Mesendoderm (in vitro differentiated cells): ENCODE measurements at regions not wholly inside any gene's neighbourhood (a gene's known extent, or its start where the extent isn't known, plus 50 kb on each side); places are given as distances from the start of the nearest gene placed in this dataset.
A peak's percentile ranks its signal among the peaks of the same experiment; 100 is the strongest.

ENCODE experiments used
- DNase-seq: peaks from one replicate; pipeline ENCODE4 v3.0.0; 2013
- H2AK5ac ChIP-seq: 2 replicates; pipeline ENCODE4 v1.6.1; 2013; ENCODE audit warnings: low read length, inconsistent platforms
- H2BK120ac ChIP-seq: 2 replicates; pipeline ENCODE4 v1.6.1; 2013; ENCODE audit warnings: low read depth, mild to moderate bottlenecking, low read length, moderate library complexity, mixed read lengths
- H2BK15ac ChIP-seq: replicated peaks from 2 replicates; pipeline ENCODE4 v1.6.1; 2013; ENCODE audit warnings: low read depth, mild to moderate bottlenecking, moderate library complexity
- H2BK5ac ChIP-seq: 2 replicates; pipeline ENCODE4 v1.6.1; 2013; ENCODE audit warnings: low read length, inconsistent platforms
- H3K18ac ChIP-seq: 2 replicates; pipeline ENCODE4 v1.6.1; 2013; ENCODE audit warnings: mild to moderate bottlenecking, low read length, mixed read lengths
- H3K23ac ChIP-seq: one replicate; pipeline ENCODE4 v1.6.1; 2013; ENCODE audit warnings: low read length
- H3K27ac ChIP-seq: 2 replicates; pipeline ENCODE4 v1.5.1; 2013; ENCODE audit warnings: low read depth, mild to moderate bottlenecking, inconsistent platforms, low read length, moderate library complexity
- H3K27me3 ChIP-seq: 2 replicates; pipeline ENCODE4 v1.6.1; 2013; ENCODE audit warnings: low read length, control low read depth, mild to moderate bottlenecking, inconsistent platforms; ENCODE audit not compliant: insufficient read depth, poor library complexity
- H3K36me3 ChIP-seq: 2 replicates; pipeline ENCODE4 v1.6.1; 2013; ENCODE audit warnings: low read length, inconsistent platforms; ENCODE audit not compliant: control insufficient read depth, insufficient read depth
- H3K4ac ChIP-seq: one replicate; pipeline ENCODE4 v1.6.1; 2013; ENCODE audit warnings: low read depth, mild to moderate bottlenecking, low read length, moderate library complexity
- H3K4me1 ChIP-seq: 2 replicates; pipeline ENCODE4 v1.6.1; 2013; ENCODE audit warnings: low read depth, low read length, inconsistent platforms; ENCODE audit not compliant: control insufficient read depth
- H3K4me2 ChIP-seq: 2 replicates; pipeline ENCODE4 v1.6.1; 2013; ENCODE audit warnings: low read length
- H3K4me3 ChIP-seq: 2 replicates; pipeline ENCODE4 v1.5.1; 2013; ENCODE audit warnings: mild to moderate bottlenecking, low read length
- H3K56ac ChIP-seq: one replicate; pipeline ENCODE4 v1.6.1; 2013; ENCODE audit warnings: low read length
- H3K79me1 ChIP-seq: 2 replicates; pipeline ENCODE4 v1.6.1; 2013; ENCODE audit warnings: low read length, inconsistent platforms
- H3K79me2 ChIP-seq: 2 replicates; pipeline ENCODE4 v1.6.1; 2013; ENCODE audit warnings: mild to moderate bottlenecking, low read length; ENCODE audit not compliant: control insufficient read depth, insufficient read depth
- H3K9ac ChIP-seq: 2 replicates; pipeline ENCODE4 v1.6.1; 2013; ENCODE audit warnings: low read length, inconsistent platforms
- H4K5ac ChIP-seq: one replicate; pipeline ENCODE4 v1.6.1; 2013; ENCODE audit warnings: low read length
- H4K8ac ChIP-seq: one replicate; pipeline ENCODE4 v1.6.1; 2013; ENCODE audit warnings: low read depth, mild to moderate bottlenecking, control low read depth, low read length, moderate library complexity
- WGBS: extraction: QIAGEN DNeasy Blood & Tissue Kit; methylation state at CpG from one replicate; pipeline ENCODE4 v1.1.7; 2013; ENCODE audit warnings: low lambda C conversion rate, missing lambda C conversion rate; ENCODE audit not compliant: insufficient coverage; ENCODE audit errors: extremely low coverage; 5-methylcytosine and 5-hydroxymethylcytosine counted together

DNA sequence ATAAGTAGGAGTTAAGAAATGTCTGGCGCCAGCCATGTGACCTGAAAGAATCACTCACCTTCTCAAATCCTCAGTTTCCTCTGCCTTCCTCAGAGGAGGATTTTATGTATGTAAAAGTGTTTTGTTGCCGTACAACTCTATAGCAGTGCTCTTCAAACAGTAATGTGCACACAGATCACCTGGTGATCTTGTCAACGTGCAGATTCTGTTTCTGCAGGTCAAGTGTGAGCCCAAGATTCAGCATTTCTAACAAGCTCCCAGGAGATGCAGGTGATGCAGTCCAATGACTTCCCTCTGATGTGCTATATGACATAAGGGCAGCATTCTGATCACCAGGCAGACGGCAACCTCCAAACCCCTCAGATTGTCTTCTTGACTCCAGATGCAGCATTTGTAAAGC is 83.7 kb downstream of the CDC7 start:
- H3K9ac ChIP-seq = no peak overlapping the region
- no peaks in the 10 kb centered on the region for H3K79me2 ChIP-seq
- no peak overlapping the region for H3K27ac ChIP-seq
- H3K4me2 ChIP-seq = no peak overlapping the region
- H4K8ac ChIP-seq = no peak overlapping the region
- no peaks in the 10 kb centered on the region for H3K36me3 ChIP-seq
- no peak overlapping the region for H2BK5ac ChIP-seq
- H3K4me3 ChIP-seq = no peak overlapping the region
- H3K79me1 ChIP-seq = no peaks in the 10 kb centered on the region
- no peaks in the 10 kb centered on the region for H3K4me1 ChIP-seq
- WGBS = no CpG with 5 or more reads among the region's 4 CpGs
- H2BK15ac ChIP-seq = no peak overlapping the region
- H2AK5ac ChIP-seq = no peak overlapping the region
- no peaks in the 10 kb centered on the region for H3K27me3 ChIP-seq
- H4K5ac ChIP-seq = no peak overlapping the region
- H2BK120ac ChIP-seq = no peak overlapping the region
- H3K4ac ChIP-seq = no peak overlapping the region
- DNase-seq = no peak
- no peak overlapping the region for H3K18ac ChIP-seq
- no peak overlapping the region for H3K23ac ChIP-seq
- no peak overlapping the region for H3K56ac ChIP-seq

DNA sequence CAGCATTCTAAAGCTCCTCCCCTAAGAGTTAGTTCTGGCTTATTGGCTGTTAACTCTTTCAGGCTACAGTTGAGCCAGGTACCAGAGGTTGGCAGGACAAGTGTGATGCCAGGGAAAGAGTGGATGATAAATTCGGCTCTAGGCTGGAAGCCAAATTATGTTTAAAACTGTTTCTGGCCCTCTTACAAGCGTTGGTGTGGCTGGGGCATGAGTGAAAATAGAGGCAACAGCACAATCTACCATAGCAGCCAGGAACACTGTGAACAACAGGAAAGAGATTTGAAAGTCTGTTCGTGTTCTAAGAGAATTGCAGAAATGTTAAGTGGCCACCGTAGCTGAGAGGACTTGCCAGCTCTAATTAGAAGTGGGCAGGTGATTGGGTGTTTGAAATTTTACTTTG is 84.2 kb downstream of the CDC7 start:
- H3K79me2 ChIP-seq = no peaks in the 10 kb centered on the region
- H3K4me3 ChIP-seq = no peak overlapping the region
- DNase-seq = no peak
- H3K79me1 ChIP-seq = no peaks in the 10 kb centered on the region
- H2AK5ac ChIP-seq = no peak overlapping the region
- no peak overlapping the region for H3K9ac ChIP-seq
- H3K4ac ChIP-seq = no peak overlapping the region
- WGBS = no CpG with 5 or more reads among the region's 4 CpGs
- H3K27ac ChIP-seq = no peak overlapping the region
- H3K4me2 ChIP-seq = no peak overlapping the region
- H2BK120ac ChIP-seq = no peak overlapping the region
- no peak overlapping the region for H4K8ac ChIP-seq
- no peak overlapping the region for H2BK5ac ChIP-seq
- H2BK15ac ChIP-seq = no peak overlapping the region
- H3K36me3 ChIP-seq = no peaks in the 10 kb centered on the region
- H3K23ac ChIP-seq = no peak overlapping the region
- H3K56ac ChIP-seq = no peak overlapping the region
- no peak overlapping the region for H3K18ac ChIP-seq
- no peaks in the 10 kb centered on the region for H3K27me3 ChIP-seq
- no peak overlapping the region for H4K5ac ChIP-seq
- H3K4me1 ChIP-seq = no peaks in the 10 kb centered on the region

DNA sequence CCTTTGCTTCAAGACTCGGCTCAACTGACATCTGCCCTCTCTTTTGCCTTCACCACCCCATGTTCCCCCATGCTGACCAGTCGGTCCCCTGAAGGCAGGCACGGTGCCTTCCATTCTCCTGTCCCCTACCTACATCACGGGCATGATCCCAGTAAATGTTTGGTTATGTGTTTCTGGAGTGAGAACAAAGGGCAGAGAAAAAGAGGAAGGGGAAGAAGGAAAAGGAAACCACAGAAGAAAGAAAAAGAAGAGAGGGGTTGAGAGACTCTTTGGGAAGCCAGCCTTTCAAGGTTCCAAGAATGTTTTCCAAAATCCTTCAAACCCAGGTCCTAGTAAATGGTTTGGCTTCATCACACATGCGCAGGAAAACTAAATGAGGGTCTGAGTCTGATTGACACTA is 84.9 kb downstream of the CDC7 start:
- H2BK120ac ChIP-seq = no peak overlapping the region
- no peak overlapping the region for H3K18ac ChIP-seq
- H3K4me1 ChIP-seq = no peaks in the 10 kb centered on the region
- no peak overlapping the region for H3K4me2 ChIP-seq
- no peak for DNase-seq
- no CpG with 5 or more reads among the region's 5 CpGs for WGBS
- H4K5ac ChIP-seq = no peak overlapping the region
- H3K27me3 ChIP-seq = no peaks in the 10 kb centered on the region
- H3K79me1 ChIP-seq = no peaks in the 10 kb centered on the region
- no peak overlapping the region for H4K8ac ChIP-seq
- no peak overlapping the region for H2BK5ac ChIP-seq
- no peak overlapping the region for H3K56ac ChIP-seq
- no peaks in the 10 kb centered on the region for H3K79me2 ChIP-seq
- H3K23ac ChIP-seq = no peak overlapping the region
- H3K4ac ChIP-seq = no peak overlapping the region
- no peak overlapping the region for H3K4me3 ChIP-seq
- H3K36me3 ChIP-seq = no peaks in the 10 kb centered on the region
- H3K9ac ChIP-seq = no peak overlapping the region
- H2BK15ac ChIP-seq = no peak overlapping the region
- no peak overlapping the region for H2AK5ac ChIP-seq
- H3K27ac ChIP-seq = no peak overlapping the region

DNA sequence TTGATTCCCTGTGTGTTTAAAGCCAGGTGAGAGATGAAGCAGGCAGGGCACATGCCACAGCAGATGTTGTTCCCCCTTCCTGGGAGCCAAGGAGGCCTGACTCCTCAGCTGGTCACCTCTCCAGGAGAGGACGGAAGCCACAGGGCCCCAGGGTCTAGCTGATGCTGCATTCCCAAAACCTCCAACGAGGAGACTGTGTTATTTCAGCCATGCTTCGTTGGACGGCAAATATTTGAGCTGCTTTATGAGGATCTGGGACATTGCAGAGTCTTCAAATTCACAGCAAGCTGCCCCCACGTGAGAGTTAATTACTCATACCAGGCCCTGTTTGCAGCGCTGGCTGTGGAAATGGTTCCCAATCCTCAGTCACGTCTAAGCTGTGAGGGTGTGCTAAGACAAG is 85.3 kb downstream of the CDC7 start:
- Histone ChIP-seq H3K4me2 (no peak overlapping the region), H2BK5ac (no peak overlapping the region), H3K79me1 (no peaks in the 10 kb centered on the region), H3K9ac (no peak overlapping the region), H3K4me3 (no peak overlapping the region), H3K56ac (no peak overlapping the region), H3K4me1 (no peaks in the 10 kb centered on the region), H3K27ac (no peak overlapping the region), H2BK120ac (no peak overlapping the region), H4K5ac (no peak overlapping the region), H2AK5ac (no peak overlapping the region), H3K4ac (no peak overlapping the region), H2BK15ac (no peak overlapping the region), H4K8ac (no peak overlapping the region), H3K23ac (no peak overlapping the region), H3K18ac (no peak overlapping the region), H3K27me3 (no peaks in the 10 kb centered on the region), H3K79me2 (no peaks in the 10 kb centered on the region), H3K36me3 (no peaks in the 10 kb centered on the region)
- no peak for DNase-seq
- no CpG with 5 or more reads among the region's 7 CpGs for WGBS

DNA sequence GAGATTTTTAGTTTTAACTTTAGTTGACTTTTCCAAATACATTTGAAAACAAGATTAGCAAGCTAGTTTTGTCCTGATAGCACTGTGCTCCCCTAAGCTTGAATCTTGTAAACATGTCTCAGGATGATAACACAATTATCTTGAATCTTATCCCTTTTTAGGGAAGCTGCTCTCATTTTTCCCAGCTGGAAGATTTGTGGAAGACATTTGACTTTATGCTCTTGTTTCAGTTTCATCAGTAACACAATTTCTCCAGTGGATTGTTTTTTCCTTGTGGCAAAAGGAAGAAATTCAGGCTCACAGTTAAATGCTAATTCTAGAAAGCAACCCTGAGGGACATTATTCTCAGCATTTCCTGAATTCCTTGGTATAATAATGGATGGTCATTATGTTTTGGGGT is 88.8 kb downstream of the CDC7 start:
- Histone ChIP-seq H3K4ac (no peak overlapping the region), H2AK5ac (no peak overlapping the region), H3K18ac (no peak overlapping the region), H3K27ac (no peak overlapping the region), H2BK5ac (no peak overlapping the region), H3K4me1 (no peaks in the 10 kb centered on the region), H3K4me2 (no peak overlapping the region), H4K8ac (no peak overlapping the region), H3K56ac (no peak overlapping the region), H3K23ac (no peak overlapping the region), H3K9ac (no peak overlapping the region), H2BK15ac (no peak overlapping the region), H2BK120ac (no peak overlapping the region), H3K36me3 (no peaks in the 10 kb centered on the region), H3K4me3 (no peak overlapping the region), H3K79me1 (no peaks in the 10 kb centered on the region), H3K79me2 (no peaks in the 10 kb centered on the region), H4K5ac (no peak overlapping the region), H3K27me3 (no peaks in the 10 kb centered on the region)
- DNase-seq = no peak

DNA sequence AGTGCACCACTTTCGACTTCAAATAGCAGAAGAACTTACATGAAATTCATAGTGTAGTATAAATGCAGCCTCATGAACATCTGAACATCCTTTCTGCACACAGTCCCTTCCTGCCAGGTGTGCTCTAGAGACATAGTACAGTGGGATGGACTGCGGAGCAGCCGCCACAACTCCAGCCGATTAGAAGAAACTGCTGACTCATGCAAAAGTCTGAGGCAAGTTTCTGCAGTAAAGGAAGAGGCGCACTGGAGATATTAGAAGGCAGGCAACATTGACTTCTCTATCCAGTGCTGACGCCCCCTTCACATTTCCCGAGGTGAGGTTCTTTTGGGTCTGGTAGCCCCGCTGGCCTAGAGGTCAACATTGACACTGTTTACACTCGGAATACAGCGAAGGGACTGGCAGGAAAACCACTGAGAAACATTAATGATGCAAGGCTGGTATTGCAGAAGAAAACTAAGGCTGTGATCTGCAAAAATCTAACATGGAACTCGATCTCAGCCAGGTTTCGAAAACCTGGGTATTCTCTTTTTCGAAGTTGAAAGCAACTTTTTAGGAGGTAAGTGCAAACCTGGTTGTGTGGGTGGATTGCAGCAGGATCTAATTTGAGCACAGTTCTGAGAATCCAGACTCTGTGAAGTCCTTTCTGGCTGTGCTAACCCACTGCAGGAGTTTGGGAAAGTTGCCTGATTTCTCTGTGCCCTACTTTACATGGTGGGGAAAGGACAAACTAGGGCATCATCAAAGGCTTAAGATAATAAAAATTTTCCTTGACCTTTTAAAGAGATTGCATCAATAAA is 90.7 kb downstream of the CDC7 start:
- WGBS = no CpG with 5 or more reads among the region's 13 CpGs
- Histone ChIP-seq H3K23ac (no peak overlapping the region), H3K27me3 (no peaks in the 10 kb centered on the region), H3K79me1 (no peaks in the 10 kb centered on the region), H2BK120ac (no peak overlapping the region), H3K4me3 (no peak overlapping the region), H3K18ac (peak overlapping the region; percentile 45), H2BK15ac (no peak overlapping the region), H3K27ac (no peak overlapping the region), H3K4me2 (no peak overlapping the region), H3K79me2 (no peaks in the 10 kb centered on the region), H3K36me3 (no peaks in the 10 kb centered on the region), H3K56ac (peak overlapping the region; percentile 30), H3K9ac (no peak overlapping the region), H2AK5ac (no peak overlapping the region), H4K8ac (no peak overlapping the region), H3K4ac (no peak overlapping the region), H4K5ac (no peak overlapping the region), H2BK5ac (no peak overlapping the region), H3K4me1 (no peaks in the 10 kb centered on the region)
- no peak for DNase-seq
